IPS DF 4.7 (cell line): ENCODE measurements at regions not wholly inside any gene's neighbourhood (a gene's known extent, or its start where the extent isn't known, plus 50 kb on each side); places are given as distances from the start of the nearest gene placed in this dataset.

Experiments
- DNase-seq: peaks from one replicate; pipeline ENCODE4 v3.0.0-alpha.2; 2013; ENCODE audit warnings: low spot score; ENCODE audit errors: extremely low read depth

DNA sequence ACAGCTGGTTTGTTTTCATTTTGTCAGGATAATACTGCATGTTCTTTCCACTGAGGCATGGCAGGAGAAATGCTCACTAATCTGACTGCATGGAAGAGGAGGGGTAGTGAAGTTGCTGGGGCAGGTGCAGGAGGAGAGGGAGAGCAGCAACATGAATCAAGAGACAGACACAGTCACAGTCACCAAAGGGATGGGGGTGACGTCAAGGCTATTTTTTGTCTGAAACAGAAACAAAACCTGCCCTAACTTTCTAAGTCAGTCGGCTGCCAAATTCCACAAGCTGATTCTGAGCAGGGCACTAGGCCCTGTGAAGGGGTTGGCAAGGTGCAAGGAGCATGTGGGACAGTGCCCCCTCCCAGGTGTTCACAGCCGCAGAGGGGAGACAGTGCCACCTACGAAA, 186.6 kb upstream of the NSMCE3 start:
- DNase-seq = no peak

GRCh38 chr15:29455530-29455929, 185.9 kb upstream of the NSMCE3 start:
- no peak for DNase-seq

DNA sequence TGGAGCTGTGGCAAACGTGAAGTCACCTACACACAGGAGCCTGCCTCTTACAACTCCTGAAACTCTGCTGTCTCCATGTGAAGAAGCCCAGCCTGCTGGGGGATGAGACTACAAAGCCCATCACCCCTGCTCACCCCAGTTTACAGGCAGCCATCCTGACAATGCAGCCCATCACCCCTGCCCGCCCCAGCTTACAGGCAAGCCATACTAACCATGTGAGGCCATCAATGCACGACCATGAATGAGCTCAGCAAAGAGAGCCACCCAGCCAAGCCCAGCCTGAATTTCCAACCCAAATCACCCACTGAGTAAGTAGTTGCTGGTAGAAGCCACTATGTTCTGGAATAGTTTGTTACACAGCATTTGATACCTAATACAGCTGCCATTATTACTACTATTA, 185.4 kb upstream of the NSMCE3 start:
- DNase-seq = no peak

DNA sequence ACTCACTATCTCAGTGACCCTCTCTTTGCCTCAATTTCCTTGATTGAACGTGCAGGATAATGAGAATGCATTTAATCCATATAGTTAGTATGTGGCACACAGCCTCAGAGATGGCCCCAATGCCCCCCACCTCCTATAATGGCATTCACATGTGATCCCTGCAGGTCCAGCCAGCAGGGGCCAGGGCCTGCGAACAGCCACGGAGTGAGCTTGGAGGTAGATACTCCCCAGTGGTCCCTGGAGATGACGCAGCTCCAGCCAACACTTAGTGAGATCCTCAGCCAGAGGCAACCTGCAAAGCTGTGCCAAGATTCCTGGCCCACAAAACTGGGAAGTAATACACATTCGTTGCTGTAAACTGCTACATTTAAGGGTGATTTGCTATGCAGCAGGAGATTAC, 184.9 kb upstream of the NSMCE3 start:
- no peak for DNase-seq

- DNase-seq = no peak
Observed at GRCh38 chr15:29452881-29453731, 183.5 kb upstream of the NSMCE3 start.

- peak; percentile 28 for DNase-seq
Observed at GRCh38 chr15:29451201-29451781, 181.7 kb upstream of the NSMCE3 start.

GRCh38 chr15:29449136-29449535, 179.5 kb upstream of the NSMCE3 start:
- DNase-seq = no peak

GRCh38 chr15:29448320-29448719, 178.7 kb upstream of the NSMCE3 start:
- no peak for DNase-seq

- no peak for DNase-seq
Observed at GRCh38 chr15:29446480-29446879, 176.9 kb upstream of the NSMCE3 start.

GRCh38 chr15:29442532-29442931, 172.9 kb upstream of the NSMCE3 start:
- no peak for DNase-seq

- DNase-seq = no peak
Observed at GRCh38 chr15:29440541-29440940, 170.9 kb upstream of the NSMCE3 start.

DNA sequence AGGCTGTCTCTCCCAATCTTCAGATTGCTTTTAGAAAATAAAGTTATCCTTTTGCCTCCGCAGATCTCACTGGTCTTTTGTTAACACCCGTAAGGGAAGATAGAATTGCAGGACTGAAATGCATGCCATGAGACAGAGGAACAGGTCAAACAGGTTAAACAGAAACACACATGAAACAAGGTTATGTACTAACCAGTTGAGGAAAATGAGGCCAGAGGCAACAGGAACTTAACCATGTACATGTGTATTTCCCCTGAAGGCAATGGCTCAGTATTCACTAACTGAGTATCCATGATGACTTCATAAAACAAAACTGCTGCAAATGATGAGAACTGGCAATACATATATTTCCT, 169.1 kb upstream of the NSMCE3 start:
- DNase-seq = no peak

DNA sequence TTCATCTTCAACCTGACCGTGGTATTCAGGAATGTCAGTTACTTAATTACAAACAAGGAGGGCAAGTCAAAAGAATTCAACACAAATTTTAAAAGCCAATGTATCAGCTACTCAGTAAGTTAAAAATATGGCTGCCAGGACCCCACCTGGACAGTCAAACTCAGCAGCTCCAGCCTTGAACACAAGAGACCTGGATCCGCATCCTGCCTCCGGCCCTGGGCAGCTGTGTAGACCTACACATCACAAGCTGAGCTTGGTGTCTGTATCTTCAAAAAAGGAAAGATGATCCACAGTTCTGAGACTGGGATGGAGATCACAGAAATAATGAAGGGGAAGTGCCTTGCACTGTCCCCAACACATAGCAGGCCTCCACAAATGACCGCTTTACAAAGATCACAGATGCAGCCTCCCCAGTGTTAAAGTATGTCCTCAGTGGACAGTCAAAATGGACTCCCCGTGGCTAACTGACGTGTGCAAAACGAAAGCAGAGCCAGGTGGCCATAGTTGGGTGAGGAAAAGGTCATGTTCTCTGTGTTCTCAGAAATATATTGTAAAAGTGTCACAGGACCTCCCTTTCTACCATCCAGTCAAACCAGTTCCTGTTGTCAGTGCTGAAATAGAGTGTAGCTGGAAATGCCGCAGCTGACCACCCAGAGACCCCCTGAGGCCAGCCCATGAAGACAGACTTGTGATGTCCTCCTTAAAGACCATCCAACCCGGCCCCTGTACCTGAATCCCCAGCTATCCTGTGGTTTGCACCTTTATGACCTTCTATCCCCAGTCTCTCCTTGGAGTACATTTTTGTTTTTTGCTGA, 168.5 kb upstream of the NSMCE3 start:
- no peak for DNase-seq

DNA sequence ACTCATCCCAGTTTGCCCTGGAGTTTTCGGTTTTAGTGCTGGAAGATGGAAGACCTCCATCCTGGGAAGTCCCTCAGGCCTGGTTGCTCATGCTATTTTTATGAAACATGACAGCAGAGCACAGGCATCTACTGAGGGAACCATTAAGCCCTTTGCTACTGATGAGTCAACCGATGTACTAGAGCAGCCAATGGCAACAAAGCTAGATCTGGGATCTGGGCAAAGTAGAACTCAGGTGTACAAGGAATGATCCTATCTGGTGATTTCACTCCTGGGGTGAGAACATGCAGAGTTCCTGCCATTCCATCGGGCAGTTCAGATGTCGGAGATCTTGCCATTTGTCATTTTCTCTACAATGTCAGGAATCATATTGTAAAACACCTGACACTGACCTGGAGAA, 166.2 kb upstream of the NSMCE3 start:
- no peak for DNase-seq

DNA sequence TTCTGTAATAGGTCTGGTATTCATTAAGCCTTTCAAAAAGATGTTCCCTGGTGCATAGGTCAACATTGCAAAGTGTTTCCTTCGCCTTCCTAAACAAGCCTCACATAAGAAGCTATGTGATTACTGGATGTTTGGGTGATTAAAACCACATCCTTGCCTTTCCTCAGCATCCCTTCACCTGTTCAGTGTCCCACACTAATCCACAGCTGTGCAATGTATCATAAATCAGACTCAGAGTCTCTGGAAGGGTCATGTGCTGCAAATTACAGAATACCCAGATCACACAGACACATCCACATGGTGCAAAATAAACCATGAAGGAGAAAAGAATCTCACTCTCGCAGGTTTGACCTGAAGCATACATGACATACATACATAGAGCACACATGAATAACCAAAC, 164.7 kb upstream of the NSMCE3 start:
- no peak for DNase-seq

GRCh38 chr15:29433507-29434248, 164.1 kb upstream of the NSMCE3 start:
- DNase-seq = no peak

DNA sequence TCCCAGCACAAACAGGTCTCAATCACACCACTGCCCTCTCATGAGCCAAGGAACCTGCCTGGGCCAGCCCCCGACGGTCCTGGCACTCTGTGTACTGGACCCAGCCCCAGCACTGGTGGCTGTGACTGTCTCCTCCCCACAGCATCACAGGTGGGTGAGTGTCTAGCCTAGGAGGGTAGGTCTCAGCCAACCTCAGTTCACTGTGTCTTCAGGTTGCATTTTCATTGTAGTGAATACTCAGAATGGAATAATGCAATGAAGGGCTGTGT, 163.4 kb upstream of the NSMCE3 start:
- no peak for DNase-seq

- DNase-seq = no peak
Observed at GRCh38 chr15:29432191-29433049, 162.8 kb upstream of the NSMCE3 start.

DNA sequence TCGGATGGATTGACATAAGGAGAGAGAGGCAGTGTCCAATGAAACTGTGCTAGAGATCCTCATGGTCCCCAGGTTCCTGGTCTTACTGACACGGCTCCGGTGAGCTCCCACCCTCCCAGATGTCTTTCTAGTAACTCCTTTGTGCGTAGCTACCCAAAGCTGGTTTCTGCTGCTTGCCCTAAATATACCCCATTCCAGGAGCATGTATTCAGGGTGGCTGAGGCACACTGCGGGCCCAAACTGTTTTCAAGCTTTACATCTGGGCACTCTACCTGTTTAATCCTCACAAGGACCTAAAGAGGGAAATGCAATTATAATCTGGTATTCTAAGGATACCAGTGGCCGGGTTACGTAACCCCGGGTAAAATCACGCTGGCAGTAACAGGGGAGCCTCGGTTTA, 161.2 kb upstream of the NSMCE3 start:
- DNase-seq = no peak

- no peak for DNase-seq
Observed at GRCh38 chr15:29430124-29430523, 160.5 kb upstream of the NSMCE3 start.

DNA sequence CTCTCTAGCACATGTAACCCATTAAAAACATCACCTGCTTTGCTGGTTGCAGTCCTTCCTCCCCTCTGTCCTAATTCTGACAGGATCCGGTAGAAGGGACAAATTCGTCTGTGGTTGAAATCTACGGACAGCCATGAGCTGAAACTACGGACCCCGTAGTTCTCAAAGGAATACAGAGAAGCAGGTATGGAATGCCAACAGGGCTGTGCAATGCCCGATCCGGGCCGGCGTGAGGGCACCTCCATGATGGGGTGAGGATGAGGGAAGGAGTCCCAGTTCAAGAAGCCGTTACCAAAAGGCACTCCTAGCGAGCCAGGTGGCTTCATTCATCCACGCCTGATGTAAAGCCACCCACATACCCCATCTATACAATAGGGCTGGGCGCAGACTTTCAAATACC, 160.0 kb upstream of the NSMCE3 start:
- no peak for DNase-seq
